Calu3 (cell line): ENCODE measurements at regions not wholly inside any gene's neighbourhood (a gene's known extent, or its start where the extent isn't known, plus 50 kb on each side); places are given as distances from the start of the nearest gene placed in this dataset.

Experiments
- BruUV-seq: library from RNA; stranded (reverse); fragments of 400-500 nt; replicated peaks from 2 replicates; lab custom pipeline; 2021; lab: Mats Ljungman, UMichigan
- CTCF ChIA-PET: fragments of 300-600 bp; sonication (Branson Sonifier 250); formaldehyde crosslinking; loops from one replicate; lab custom pipeline; 2022; ENCODE audit warnings: antibody characterized with exemption; lab: Charles Lee
- DNase-seq: peaks from one replicate; pipeline ENCODE4 v3.0.0; 2022
- H3K27ac Mint-ChIP-seq: one replicate; pipeline ENCODE4 v1.8.0; 2022; ENCODE audit warnings: mixed read lengths; ENCODE audit not compliant: unreplicated experiment
- H3K27me3 Mint-ChIP-seq: one replicate; pipeline ENCODE4 v1.8.0; 2022; ENCODE audit warnings: mixed read lengths; ENCODE audit not compliant: unreplicated experiment
- H3K36me3 Mint-ChIP-seq: one replicate; pipeline ENCODE4 v1.8.0; 2022; ENCODE audit warnings: mild to moderate bottlenecking, moderate library complexity, mixed read lengths; ENCODE audit not compliant: insufficient read depth, unreplicated experiment
- H3K4me1 Mint-ChIP-seq: one replicate; pipeline ENCODE4 v1.8.0; 2022; ENCODE audit warnings: mild to moderate bottlenecking, low read depth, mixed read lengths; ENCODE audit not compliant: unreplicated experiment
- H3K4me3 Mint-ChIP-seq: one replicate; pipeline ENCODE4 v1.8.0; 2022; ENCODE audit warnings: mild to moderate bottlenecking, low read depth, moderate library complexity, mixed read lengths; ENCODE audit not compliant: unreplicated experiment
- H3K9me3 Mint-ChIP-seq: one replicate; pipeline ENCODE4 v1.8.0; 2022; ENCODE audit warnings: low read depth, mixed read lengths; ENCODE audit not compliant: unreplicated experiment
- intact Hi-C: fragments of 100-400 bp; cut with micrococcal nuclease; formaldehyde crosslinking; loops from one replicate; pipeline ENCODE4 v1.10.0; 2022; ENCODE audit not compliant: unreplicated experiment
- TF ChIP-seq, protein P1 (sequence below): fragments of 200-600 bp; IDR thresholded peaks from one replicate; pipeline ENCODE4 v1.8.0; 2022; ENCODE audit warnings: antibody characterized with exemption; ENCODE audit not compliant: unreplicated experiment

DNA sequence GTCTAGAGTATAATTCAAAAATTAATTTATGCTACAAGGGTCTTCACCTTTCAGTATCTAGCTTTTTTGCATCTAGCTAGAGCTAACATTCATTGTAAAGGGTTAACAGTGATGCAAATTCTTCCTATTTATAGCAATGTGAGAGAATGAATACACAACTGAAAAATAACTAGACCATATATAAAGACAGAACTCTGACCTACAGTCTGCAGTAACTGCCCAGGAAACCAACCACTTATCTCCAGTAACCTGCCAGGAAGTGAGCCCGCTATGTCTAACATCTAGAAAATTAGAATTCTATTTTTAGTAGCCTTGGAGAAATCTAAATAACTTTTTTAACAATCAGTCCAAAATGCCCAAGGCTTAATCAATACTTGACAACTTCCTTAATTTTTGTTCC, 1021.9 kb downstream of the LRFN5 start:
- CTCF ChIA-PET, result no interaction called here
- Mint-ChIP-seq H3K9me3 (peaks cover 6% of the 10 kb centered on the region), H3K4me3 (no peak overlapping the region), H3K27me3 (no peaks in the 10 kb centered on the region), H3K27ac (no peak overlapping the region), H3K36me3 (no peaks in the 10 kb centered on the region), H3K4me1 (no peaks in the 10 kb centered on the region)
- intact Hi-C loops, result no loop called here
- TF ChIP-seq, protein P1, sequence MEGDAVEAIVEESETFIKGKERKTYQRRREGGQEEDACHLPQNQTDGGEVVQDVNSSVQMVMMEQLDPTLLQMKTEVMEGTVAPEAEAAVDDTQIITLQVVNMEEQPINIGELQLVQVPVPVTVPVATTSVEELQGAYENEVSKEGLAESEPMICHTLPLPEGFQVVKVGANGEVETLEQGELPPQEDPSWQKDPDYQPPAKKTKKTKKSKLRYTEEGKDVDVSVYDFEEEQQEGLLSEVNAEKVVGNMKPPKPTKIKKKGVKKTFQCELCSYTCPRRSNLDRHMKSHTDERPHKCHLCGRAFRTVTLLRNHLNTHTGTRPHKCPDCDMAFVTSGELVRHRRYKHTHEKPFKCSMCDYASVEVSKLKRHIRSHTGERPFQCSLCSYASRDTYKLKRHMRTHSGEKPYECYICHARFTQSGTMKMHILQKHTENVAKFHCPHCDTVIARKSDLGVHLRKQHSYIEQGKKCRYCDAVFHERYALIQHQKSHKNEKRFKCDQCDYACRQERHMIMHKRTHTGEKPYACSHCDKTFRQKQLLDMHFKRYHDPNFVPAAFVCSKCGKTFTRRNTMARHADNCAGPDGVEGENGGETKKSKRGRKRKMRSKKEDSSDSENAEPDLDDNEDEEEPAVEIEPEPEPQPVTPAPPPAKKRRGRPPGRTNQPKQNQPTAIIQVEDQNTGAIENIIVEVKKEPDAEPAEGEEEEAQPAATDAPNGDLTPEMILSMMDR, result no peak
- BruUV-seq, result no TSS peak
- DNase-seq, result no peak

DNA sequence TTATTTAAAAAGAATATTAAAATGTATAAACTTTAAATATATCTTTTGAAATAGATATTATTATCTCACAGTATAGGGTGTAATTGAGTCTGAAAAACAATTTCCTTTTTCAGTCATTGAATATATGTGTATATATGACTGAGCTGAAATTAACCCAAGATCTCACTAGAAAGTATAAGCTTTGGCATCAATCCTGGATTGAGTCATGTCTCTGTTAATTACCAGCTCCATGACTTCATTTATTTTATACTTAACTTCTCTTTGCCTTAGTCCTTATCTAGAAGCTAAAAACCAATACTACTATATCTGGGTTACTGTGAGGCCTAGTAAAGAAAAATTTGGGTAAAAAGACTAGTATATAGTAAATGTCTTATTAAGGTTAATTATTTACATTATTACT, 1020.3 kb downstream of the LRFN5 start:
- H3K36me3 Mint-ChIP-seq, result no peaks in the 10 kb centered on the region
- intact Hi-C loops, result no loop called here
- TF ChIP-seq, protein P1, result no peak
- no peak overlapping the region for H3K4me3 Mint-ChIP-seq
- H3K27ac Mint-ChIP-seq, result no peak overlapping the region
- DNase-seq, result no peak
- no TSS peak for BruUV-seq
- no peaks in the 10 kb centered on the region for H3K4me1 Mint-ChIP-seq
- H3K9me3 Mint-ChIP-seq, result peaks cover 6% of the 10 kb centered on the region
- no peaks in the 10 kb centered on the region for H3K27me3 Mint-ChIP-seq
- CTCF ChIA-PET, result no interaction called here

DNA sequence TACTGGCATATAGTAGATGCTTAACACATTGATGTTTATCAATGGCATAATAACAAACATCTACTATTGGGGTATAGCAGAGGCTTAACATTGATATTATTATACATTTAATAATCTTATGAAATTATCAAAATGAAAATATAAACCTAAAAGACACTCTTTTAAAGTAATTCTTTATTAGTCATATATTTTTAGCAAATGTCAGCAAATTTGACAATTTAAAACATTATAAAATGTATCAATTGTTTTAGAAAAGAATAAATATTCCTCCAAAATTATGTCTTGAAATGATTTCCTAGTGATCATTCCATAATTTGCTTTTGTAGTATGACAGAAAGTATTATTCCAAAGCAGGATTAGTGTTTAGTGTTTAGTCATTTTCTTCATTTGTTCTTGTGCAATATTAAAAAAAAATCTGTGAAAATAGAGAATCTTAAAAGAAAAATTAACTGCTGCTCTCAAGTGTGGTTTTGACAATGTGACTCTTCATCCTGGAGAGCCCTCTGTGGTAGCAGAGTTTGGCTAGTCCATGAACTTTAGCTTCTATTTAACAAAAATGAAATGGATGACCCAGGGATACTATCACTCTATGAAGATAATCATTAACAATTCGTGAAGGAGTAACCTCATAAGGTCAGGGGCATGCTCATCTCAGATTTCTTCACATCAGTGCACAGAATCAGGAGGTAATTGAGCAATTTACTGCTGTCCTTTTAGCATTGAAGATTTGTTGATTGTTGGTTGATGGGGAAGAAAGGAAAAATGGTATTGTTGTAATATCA, 1018.5 kb downstream of the LRFN5 start:
- TF ChIP-seq, protein P1, result no peak
- CTCF ChIA-PET, result no interaction called here
- no peaks in the 10 kb centered on the region for H3K4me1 Mint-ChIP-seq
- no peak overlapping the region for H3K4me3 Mint-ChIP-seq
- H3K27ac Mint-ChIP-seq, result no peak overlapping the region
- intact Hi-C loops, result no loop called here
- no peaks in the 10 kb centered on the region for H3K36me3 Mint-ChIP-seq
- no TSS peak for BruUV-seq
- no peak for DNase-seq
- H3K9me3 Mint-ChIP-seq, result peaks cover 6% of the 10 kb centered on the region
- no peaks in the 10 kb centered on the region for H3K27me3 Mint-ChIP-seq

DNA sequence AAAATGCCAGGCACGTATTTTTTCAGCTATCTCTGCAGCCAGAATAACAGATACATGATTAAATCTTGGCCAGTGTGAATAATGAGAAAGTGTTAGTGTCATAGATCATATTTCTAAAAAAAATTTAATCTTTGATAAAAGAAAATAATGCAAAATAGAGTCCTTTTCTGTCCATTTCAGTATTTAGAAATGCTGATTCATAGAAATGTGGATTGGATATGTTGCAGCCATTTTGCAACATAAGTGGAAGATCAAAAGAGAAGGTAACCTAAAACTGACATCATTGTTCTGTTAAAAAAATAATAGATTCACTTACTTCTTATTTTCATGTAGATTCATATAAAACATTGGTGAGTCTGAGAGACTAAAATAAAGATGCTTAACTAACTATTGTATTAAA, 1010.3 kb downstream of the LRFN5 start:
- intact Hi-C loops, result no loop called here
- no TSS peak for BruUV-seq
- Mint-ChIP-seq H3K27me3 (no peaks in the 10 kb centered on the region), H3K4me3 (no peak overlapping the region), H3K4me1 (no peaks in the 10 kb centered on the region), H3K36me3 (no peaks in the 10 kb centered on the region), H3K27ac (no peak overlapping the region), H3K9me3 (peaks cover 4% of the 10 kb centered on the region)
- CTCF ChIA-PET, result no interaction called here
- DNase-seq, result no peak
- TF ChIP-seq, protein P1, result no peak
